HG03064 (cell line): ENCODE measurements at regions not wholly inside any gene's neighbourhood (a gene's known extent, or its start where the extent isn't known, plus 50 kb on each side); places are given as distances from the start of the nearest gene placed in this dataset.

ENCODE experiments used
- ATAC-seq: cut with Tn5 transposase; IDR thresholded peaks from one replicate; pipeline ENCODE4 v1.9.1; 2021; ENCODE audit warnings: low read depth; ENCODE audit not compliant: unreplicated experiment

- no peak for ATAC-seq
These were observed 68.3 kb upstream of the GJB5 start for GRCh38 chr1:34686531-34686930.

- ATAC-seq, result no peak
These were observed 66.7 kb upstream of the GJB5 start for GRCh38 chr1:34688006-34688741.

- no peak for ATAC-seq
These were observed 64.6 kb upstream of the GJB5 start for GRCh38 chr1:34690269-34690668.

- ATAC-seq, result no peak
These were observed 61.8 kb upstream of the GJB5 start for GRCh38 chr1:34693081-34693480.

GRCh38 chr1:34694383-34694782 lies 60.5 kb upstream of the GJB5 start:
- ATAC-seq, result no peak

- no peak for ATAC-seq
These were observed 59.3 kb upstream of the GJB5 start for GRCh38 chr1:34695580-34695979.

- ATAC-seq, result no peak
These were observed 58.6 kb upstream of the GJB5 start for GRCh38 chr1:34696230-34696629.

- ATAC-seq, result no peak
These were observed 57.9 kb upstream of the GJB5 start for GRCh38 chr1:34696981-34697380.

- ATAC-seq, result no peak
These were observed 57.0 kb upstream of the GJB5 start for GRCh38 chr1:34697818-34698217.

- ATAC-seq, result no peak
These were observed 53.4 kb upstream of the GJB5 start for GRCh38 chr1:34701326-34702060.
